ENCODE measurements at regions not wholly inside any gene's neighbourhood (a gene's known extent, or its start where the extent isn't known, plus 50 kb on each side); places are given as distances from the start of the nearest gene placed in this dataset.

DNA sequence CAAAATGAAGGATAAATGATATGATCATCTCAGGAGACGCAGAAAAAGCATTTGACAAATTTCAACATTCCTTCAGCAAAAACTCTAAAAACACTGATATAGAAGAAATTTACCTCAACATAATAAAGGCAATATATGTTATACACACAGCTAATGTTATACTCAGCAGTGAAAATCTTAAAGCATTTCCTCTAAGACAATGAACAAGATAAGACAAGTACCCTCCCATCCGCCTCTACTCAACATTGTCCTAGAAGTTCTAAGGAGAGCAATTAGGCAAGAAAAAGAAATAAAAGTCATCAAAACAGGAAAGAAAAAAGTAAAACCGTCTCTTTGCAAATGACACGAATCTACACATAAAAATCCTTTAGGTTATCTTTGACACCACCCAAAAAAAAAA lies 1432.8 kb downstream of the CDH11 start:
- DNase-seq, result no peak
- no peak overlapping the region for H3K4me3 ChIP-seq
- H3K27me3 ChIP-seq, result no peaks in the 10 kb centered on the region
- no peaks in the 10 kb centered on the region for H3K4me1 ChIP-seq
- no peaks in the 10 kb centered on the region for H3K9me3 ChIP-seq
- intact Hi-C loops (cut with DNase I), result no loop called here
- H3K27ac ChIP-seq, result no peak overlapping the region
- no peak for TF ChIP-seq CTCF (IDR thresholded peaks at IDR 0.05)
- no peak for ATAC-seq
- H3K36me3 ChIP-seq, result no peaks in the 10 kb centered on the region

- H3K4me1 ChIP-seq, result no peaks in the 10 kb centered on the region
- no peak for ATAC-seq
- no peaks in the 10 kb centered on the region for H3K27me3 ChIP-seq
- no peak overlapping the region for H3K27ac ChIP-seq
- DNase-seq, result no peak
- H3K36me3 ChIP-seq, result no peaks in the 10 kb centered on the region
- TF ChIP-seq CTCF (IDR thresholded peaks at IDR 0.05), result no peak
- H3K9me3 ChIP-seq, result no peaks in the 10 kb centered on the region
- H3K4me3 ChIP-seq, result no peak overlapping the region
- intact Hi-C loops (cut with DNase I), result no loop called here
Measured at GRCh38 chr16:63684149-63685101, 1437.4 kb downstream of the CDH11 start.

- no peak overlapping the region for H3K27ac ChIP-seq
- no peaks in the 10 kb centered on the region for H3K27me3 ChIP-seq
- H3K36me3 ChIP-seq, result no peaks in the 10 kb centered on the region
- DNase-seq (no peak), ATAC-seq (no peak)
- H3K9me3 ChIP-seq, result no peaks in the 10 kb centered on the region
- H3K4me3 ChIP-seq, result no peak overlapping the region
- intact Hi-C loops (cut with DNase I), result no loop called here
- no peaks in the 10 kb centered on the region for H3K4me1 ChIP-seq
- TF ChIP-seq CTCF (IDR thresholded peaks at IDR 0.05), result no peak
Measured at GRCh38 chr16:63682844-63683243, 1439.0 kb downstream of the CDH11 start.

DNA sequence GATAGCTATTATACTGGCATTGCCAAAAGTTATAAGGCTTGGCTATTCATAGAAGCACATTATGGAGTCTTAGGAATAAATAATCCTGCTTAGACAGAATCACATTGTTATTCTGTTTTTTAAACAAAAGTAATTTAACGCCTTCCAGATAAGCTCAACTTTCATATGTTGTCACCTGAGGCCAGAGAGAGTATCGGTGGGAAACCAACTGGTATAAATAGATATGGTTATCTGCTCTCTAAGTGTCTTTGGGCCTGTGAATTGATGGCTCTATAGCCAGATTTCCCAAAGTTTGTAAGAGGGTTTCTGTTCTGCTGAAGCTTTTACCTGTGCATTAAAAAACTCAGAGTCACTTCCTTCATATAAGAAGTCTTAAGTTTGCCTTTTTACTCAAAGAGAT lies 1449.4 kb downstream of the CDH11 start:
- no peak for ATAC-seq
- no peaks in the 10 kb centered on the region for H3K36me3 ChIP-seq
- H3K27me3 ChIP-seq, result no peaks in the 10 kb centered on the region
- no peak for DNase-seq
- intact Hi-C loops (cut with DNase I), result no loop called here
- no peak overlapping the region for H3K27ac ChIP-seq
- no peaks in the 10 kb centered on the region for H3K9me3 ChIP-seq
- no peak overlapping the region for H3K4me3 ChIP-seq
- no peak for TF ChIP-seq CTCF (IDR thresholded peaks at IDR 0.05)
- H3K4me1 ChIP-seq, result no peaks in the 10 kb centered on the region

GRCh38 chr16:63663155-63663554 lies 1458.7 kb downstream of the CDH11 start:
- DNase-seq, result no peak
- H3K27ac ChIP-seq, result no peak overlapping the region
- H3K36me3 ChIP-seq, result no peaks in the 10 kb centered on the region
- H3K27me3 ChIP-seq, result no peaks in the 10 kb centered on the region
- no peak overlapping the region for H3K4me3 ChIP-seq
- H3K4me1 ChIP-seq, result no peaks in the 10 kb centered on the region
- no peak for TF ChIP-seq CTCF (IDR thresholded peaks at IDR 0.05)
- no peaks in the 10 kb centered on the region for H3K9me3 ChIP-seq
- intact Hi-C loops (cut with DNase I), result no loop called here
- ATAC-seq, result no peak

Measured in upper lobe of right lung (tissue), 1 donor.